ENCODE measurements at regions not wholly inside any gene's neighbourhood (a gene's known extent, or its start where the extent isn't known, plus 50 kb on each side); places are given as distances from the start of the nearest gene placed in this dataset.

- dilution Hi-C loops (cut with MboI; ENCODE audit: extremely low pct_ligation_motif_present, low sequenced_read_pairs), result no loop called here
Observed at GRCh38 chr20:21573259-21573658, 59.4 kb upstream of the NKX2-2 start.

More at GRCh38 chr20:21573259-21573658, 59.4 kb upstream of the NKX2-2 start:
- H3K36me3 ChIP-seq (ENCODE audit: control insufficient read depth in 2 of 2, extremely low read depth in 1 of 2, insufficient read depth in 2 of 2, low read length in 2 of 2), result no peaks in the 10 kb centered on the region
- H3K4me3 ChIP-seq (replicated peaks in 1 of 3; ENCODE audit: insufficient read depth in 1 of 3, low read depth in 1 of 3, low read length in 3 of 3), result no peak overlapping the region
- POLR2A ChIA-PET, result no interaction called here
- no peaks in the 10 kb centered on the region for H4K20me1 ChIP-seq (replicated peaks; ENCODE audit: control insufficient read depth, extremely low read depth, insufficient read depth, low read length)
- no peak overlapping the region for H3K4me2 ChIP-seq (ENCODE audit: insufficient read depth, low read length)
- no peak for FAIRE-seq
- no TSS peak for BruUV-seq (replicated peaks)
- H2AFZ ChIP-seq (ENCODE audit: low read depth, low read length), result no peak overlapping the region
- CTCF ChIA-PET, result interaction anchor here (0.5 to 4.1 kb wide), 5 partner anchors 10 to 735 kb away, joined by 3 to 41 read pairs (median 14); no protein-coding TSS in a partner anchor
- H3K9me3 ChIP-seq (replicated peaks; ENCODE audit: control insufficient read depth, insufficient read depth, low read length), result no peaks in the 10 kb centered on the region
- intact Hi-C loops (cut with micrococcal nuclease), result loop anchor here (2.0 kb wide), 1 partner anchor 712 kb away; no protein-coding TSS in a partner anchor
- H3K27me3 ChIP-seq (ENCODE audit: control insufficient read depth in 2 of 2, insufficient read depth in 2 of 2, low read length in 2 of 2), result no peaks in the 10 kb centered on the region
- no peak for DNase-seq (ENCODE audit: low read depth, low spot score)
- no peak overlapping the region for H3K27ac ChIP-seq (ENCODE audit: insufficient read depth, low read depth, low read length)
- TF ChIP-seq POLR2A (IDR thresholded peaks at IDR 0.05; ENCODE audit: low read depth, low read length) (no peak), EZH2 (IDR thresholded peaks at IDR 0.05; ENCODE audit: borderline replicate concordance, low read depth, low read length, severe bottlenecking) (no peak), JUN (IDR thresholded peaks at IDR 0.05; ENCODE audit: borderline replicate concordance, insufficient read depth, insufficient read length, low read depth) (no peak), FOS (IDR thresholded peaks at IDR 0.05; ENCODE audit: borderline replicate concordance, insufficient read depth, low read length) (no peak), GATA2 (IDR thresholded peaks at IDR 0.05; ENCODE audit: insufficient read depth, insufficient read length, low read depth, low read length) (no peak), CTCF (IDR thresholded peaks at IDR 0.05; ENCODE audit: extremely low read depth in 1 of 2, insufficient read depth in 1 of 2, low read depth in 1 of 2, low read length in 2 of 2) (no peak), MAX (IDR thresholded peaks at IDR 0.05; ENCODE audit: insufficient read depth, insufficient read length) (no peak), POLR2AphosphoS5 (IDR thresholded peaks at IDR 0.05; ENCODE audit: insufficient read depth, low read depth, low read length) (no peak), MYC (IDR thresholded peaks at IDR 0.05; ENCODE audit: low read depth, low read length) (no peak)
- H3K4me1 ChIP-seq (ENCODE audit: control insufficient read depth, extremely low read depth, insufficient read depth, low read length), result no peaks in the 10 kb centered on the region
- H3K79me2 ChIP-seq (ENCODE audit: control insufficient read depth, insufficient read depth, low read length), result no peaks in the 10 kb centered on the region
- no peak overlapping the region for H3K9ac ChIP-seq (replicated peaks; ENCODE audit: extremely low read depth, insufficient read depth, low read length)
- no peaks in the 10 kb centered on the region for H3K9me1 ChIP-seq (replicated peaks; ENCODE audit: control insufficient read depth, extremely low read depth, insufficient read depth, low read length)
